Heart left ventricle (tissue), 13 donors: ENCODE measurements at regions not wholly inside any gene's neighbourhood (a gene's known extent, or its start where the extent isn't known, plus 50 kb on each side); places are given as distances from the start of the nearest gene placed in this dataset.

Source experiments
- CTCF ChIP-seq, 12 donors: fragments of 200-600 bp; sonication (generic) in 4 of 12; IDR thresholded peaks; one replicate each; pipeline versions ENCODE4 v1.5.0 to v1.8.0; 2018 to 2022; ENCODE audit warnings: antibody characterized with exemption in 12 of 12, mild to moderate bottlenecking in 5 of 12
- POLR2A ChIP-seq, 2 donors: fragments of 450-650 bp; IDR thresholded peaks; one replicate each; pipeline ENCODE4 v1.6.1; 2017; ENCODE audit warnings: antibody characterized with exemption in 2 of 2, mild to moderate bottlenecking in 2 of 2, moderate library complexity in 2 of 2
- donor health status: ischemic (EF 13 %, LVEDD 7.1; RV severe dilation, severe dysfunction).
- donor health status: DM: no; HTN: yes; CAD: no.
- donor health status: DM: no; HTN: no; CAD: no.
- donor health status: ischemic (EF 25% LVEDD 6.9; RV normal size, moderate dysfunction).
- donor health status: ischemic (EF 25% LVEDD 5.7; RV mildly dilated, moderate dysfunction).
- donor health status: ischemic (EF 35%, LVEDD 5.7; RV mildly dilated, moderate dysfunction).
- donor health status: nonischemic (EF 11% LVEDD 7.7; RV severe dilation, severe dysfunction).
- donor health status: DM: yes; HTN: yes; CAD: no.
- donor health status: PGD.
- donor health status: ischemic (EF 29% LVEDD 5.4; RV normal size, mild dysfunction).
- donor health status: nonischemic (EF 23%, LVEDD 6.1; RV moderate dilation, normal function).

DNA sequence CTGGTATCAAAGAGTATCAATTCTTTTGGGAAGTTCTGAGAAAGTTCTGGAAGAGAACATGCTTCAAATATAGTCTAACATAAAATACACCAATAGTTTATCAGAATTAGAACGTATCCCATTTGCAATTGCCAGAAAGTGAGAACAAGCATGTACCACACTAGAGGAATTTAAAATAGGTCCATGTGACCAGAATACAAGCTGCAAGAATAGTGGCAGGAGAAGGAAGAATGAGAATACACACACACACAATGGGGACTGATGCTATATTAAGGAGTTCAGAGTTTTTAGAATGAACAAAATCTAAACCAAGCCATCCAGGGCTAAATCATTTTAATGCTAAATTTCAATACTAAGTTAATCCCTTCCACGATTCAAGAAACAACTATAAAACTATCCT, 99.1 kb upstream of the TMEM168 start:
- TF ChIP-seq CTCF (IDR thresholded peaks at IDR 0.05) (no peak), POLR2A (IDR thresholded peaks at IDR 0.05) (no peak)
